ENCODE measurements at regions not wholly inside any gene's neighbourhood (a gene's known extent, or its start where the extent isn't known, plus 50 kb on each side); places are given as distances from the start of the nearest gene placed in this dataset.

GRCh38 chr2:34808426-34808825 lies 1209.3 kb upstream of the FAM98A start:
- TF ChIP-seq EZH2 (IDR thresholded peaks at IDR 0.05; ENCODE audit: insufficient read depth, low read length): no peak
- no peak for TF ChIP-seq CTCF (IDR thresholded peaks at IDR 0.05; ENCODE audit: insufficient read depth, low read depth, low read length)
